Glutamatergic neuron (in vitro differentiated cells): ENCODE measurements at regions not wholly inside any gene's neighbourhood (a gene's known extent, or its start where the extent isn't known, plus 50 kb on each side); places are given as distances from the start of the nearest gene placed in this dataset.

Source experiments
- DNase-seq: peaks from one replicate; pipeline ENCODE4 v3.0.0; 2022
- H3K27ac Mint-ChIP-seq: one replicate; pipeline ENCODE4 v1.8.0; 2020; ENCODE audit warnings: mild to moderate bottlenecking, mixed read lengths, inconsistent platforms; ENCODE audit not compliant: unreplicated experiment
- H3K27me3 Mint-ChIP-seq: one replicate; pipeline ENCODE4 v1.8.0; 2020; ENCODE audit warnings: mild to moderate bottlenecking, moderate library complexity, mixed read lengths, inconsistent platforms; ENCODE audit not compliant: unreplicated experiment
- H3K36me3 Mint-ChIP-seq: one replicate; pipeline ENCODE4 v1.8.0; 2020; ENCODE audit warnings: mild to moderate bottlenecking, mixed read lengths, inconsistent platforms; ENCODE audit not compliant: unreplicated experiment
- H3K4me1 Mint-ChIP-seq: one replicate; pipeline ENCODE4 v1.8.0; 2020; ENCODE audit warnings: mild to moderate bottlenecking, low read depth, mixed read lengths, inconsistent platforms; ENCODE audit not compliant: unreplicated experiment
- H3K4me3 Mint-ChIP-seq: one replicate; pipeline ENCODE4 v1.8.0; 2020; ENCODE audit warnings: mild to moderate bottlenecking, mixed read lengths, inconsistent platforms; ENCODE audit not compliant: unreplicated experiment
- H3K9me3 Mint-ChIP-seq: one replicate; pipeline ENCODE4 v1.8.0; 2020; ENCODE audit warnings: mild to moderate bottlenecking, moderate library complexity, mixed read lengths, inconsistent platforms; ENCODE audit not compliant: unreplicated experiment
- TF ChIP-seq, protein P1 (sequence below): fragments of 200-600 bp; sonication (generic); IDR thresholded peaks from one replicate; pipeline ENCODE4 v1.5.0; 2021; ENCODE audit not compliant: partially characterized antibody, unreplicated experiment

DNA sequence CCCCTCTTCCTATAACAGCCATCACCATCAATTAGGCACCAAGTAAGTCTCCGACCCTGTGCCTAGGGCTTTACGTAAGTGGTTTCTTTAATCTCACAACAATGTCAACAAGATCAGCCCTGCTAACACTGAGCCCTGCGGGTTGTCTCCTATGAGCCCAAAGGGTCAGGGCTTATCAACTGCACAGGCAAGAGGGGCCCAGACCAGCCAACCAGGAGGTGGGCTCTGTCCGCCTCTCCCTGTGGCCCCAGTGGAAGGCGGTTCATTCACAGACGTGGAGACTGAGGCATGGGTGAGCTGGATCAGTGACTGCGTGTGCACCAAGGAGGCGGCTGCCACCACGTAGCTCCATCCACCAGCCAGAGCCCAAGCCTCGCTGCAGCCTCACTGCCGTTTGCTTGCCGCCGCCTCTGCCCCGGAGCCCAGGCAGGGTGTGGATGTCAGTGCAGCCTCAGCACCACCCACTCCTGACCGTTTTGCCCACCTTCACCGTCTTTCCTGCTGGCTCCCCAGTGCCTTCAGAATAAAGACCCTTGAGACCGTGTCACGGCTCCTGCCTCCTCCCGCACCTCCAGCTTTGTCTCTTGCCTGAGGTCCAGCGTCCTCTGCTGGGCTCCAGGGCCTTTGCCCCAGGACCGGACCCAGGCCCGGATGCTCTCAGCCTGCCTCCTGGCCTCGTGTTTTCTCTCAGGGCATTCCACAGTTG, 78.7 kb downstream of the DLL1 start:
- H3K27ac Mint-ChIP-seq: no peak overlapping the region
- DNase-seq: peak; percentile 10

DNA sequence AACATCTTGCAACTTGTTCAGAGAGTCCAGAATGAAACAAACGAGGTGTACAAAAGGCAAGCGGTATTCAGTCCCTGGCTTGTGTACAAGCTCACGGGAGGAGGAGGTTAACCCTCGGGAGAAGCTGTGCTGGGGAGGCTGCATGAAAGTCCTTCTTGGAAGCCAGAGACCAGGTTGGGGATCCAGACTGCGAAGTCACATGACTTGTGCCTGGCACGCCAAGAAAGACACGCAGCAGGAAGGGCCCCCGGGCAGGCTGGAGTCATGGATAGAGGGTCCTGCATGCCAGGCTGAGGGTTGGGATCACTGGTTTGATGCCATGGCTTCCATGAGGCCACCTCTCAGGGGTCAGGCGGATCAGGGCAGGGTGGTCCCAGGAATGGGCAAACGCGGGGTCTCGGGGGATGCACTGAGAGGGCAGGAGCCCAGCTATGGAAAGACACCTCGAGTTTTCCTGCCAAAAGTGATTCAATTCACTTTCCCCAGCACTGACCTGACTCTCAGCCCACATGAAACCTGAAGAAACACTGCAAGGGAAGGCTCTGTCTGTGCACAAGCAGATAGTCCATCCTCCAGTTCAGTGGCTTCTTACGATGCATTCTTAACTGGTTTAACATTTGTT, 79.4 kb downstream of the DLL1 start:
- Mint-ChIP-seq H3K4me1 (no peaks in the 10 kb centered on the region), H3K27me3 (peaks cover 3% of the 10 kb centered on the region), H3K36me3 (peaks cover 21% of the 10 kb centered on the region), H3K9me3 (peaks cover 14% of the 10 kb centered on the region), H3K27ac (no peak overlapping the region), H3K4me3 (no peak overlapping the region)
- no peak for DNase-seq
- TF ChIP-seq, protein P1, sequence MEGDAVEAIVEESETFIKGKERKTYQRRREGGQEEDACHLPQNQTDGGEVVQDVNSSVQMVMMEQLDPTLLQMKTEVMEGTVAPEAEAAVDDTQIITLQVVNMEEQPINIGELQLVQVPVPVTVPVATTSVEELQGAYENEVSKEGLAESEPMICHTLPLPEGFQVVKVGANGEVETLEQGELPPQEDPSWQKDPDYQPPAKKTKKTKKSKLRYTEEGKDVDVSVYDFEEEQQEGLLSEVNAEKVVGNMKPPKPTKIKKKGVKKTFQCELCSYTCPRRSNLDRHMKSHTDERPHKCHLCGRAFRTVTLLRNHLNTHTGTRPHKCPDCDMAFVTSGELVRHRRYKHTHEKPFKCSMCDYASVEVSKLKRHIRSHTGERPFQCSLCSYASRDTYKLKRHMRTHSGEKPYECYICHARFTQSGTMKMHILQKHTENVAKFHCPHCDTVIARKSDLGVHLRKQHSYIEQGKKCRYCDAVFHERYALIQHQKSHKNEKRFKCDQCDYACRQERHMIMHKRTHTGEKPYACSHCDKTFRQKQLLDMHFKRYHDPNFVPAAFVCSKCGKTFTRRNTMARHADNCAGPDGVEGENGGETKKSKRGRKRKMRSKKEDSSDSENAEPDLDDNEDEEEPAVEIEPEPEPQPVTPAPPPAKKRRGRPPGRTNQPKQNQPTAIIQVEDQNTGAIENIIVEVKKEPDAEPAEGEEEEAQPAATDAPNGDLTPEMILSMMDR: no peak

More for the DNA sequence above, 78.7 kb downstream of the DLL1 start:
- Mint-ChIP-seq H3K9me3 (peaks cover 14% of the 10 kb centered on the region), H3K4me3 (no peak overlapping the region), H3K27me3 (peaks cover 3% of the 10 kb centered on the region), H3K36me3 (peaks cover 21% of the 10 kb centered on the region), H3K4me1 (no peaks in the 10 kb centered on the region)
- TF ChIP-seq, protein P1: no peak

DNA sequence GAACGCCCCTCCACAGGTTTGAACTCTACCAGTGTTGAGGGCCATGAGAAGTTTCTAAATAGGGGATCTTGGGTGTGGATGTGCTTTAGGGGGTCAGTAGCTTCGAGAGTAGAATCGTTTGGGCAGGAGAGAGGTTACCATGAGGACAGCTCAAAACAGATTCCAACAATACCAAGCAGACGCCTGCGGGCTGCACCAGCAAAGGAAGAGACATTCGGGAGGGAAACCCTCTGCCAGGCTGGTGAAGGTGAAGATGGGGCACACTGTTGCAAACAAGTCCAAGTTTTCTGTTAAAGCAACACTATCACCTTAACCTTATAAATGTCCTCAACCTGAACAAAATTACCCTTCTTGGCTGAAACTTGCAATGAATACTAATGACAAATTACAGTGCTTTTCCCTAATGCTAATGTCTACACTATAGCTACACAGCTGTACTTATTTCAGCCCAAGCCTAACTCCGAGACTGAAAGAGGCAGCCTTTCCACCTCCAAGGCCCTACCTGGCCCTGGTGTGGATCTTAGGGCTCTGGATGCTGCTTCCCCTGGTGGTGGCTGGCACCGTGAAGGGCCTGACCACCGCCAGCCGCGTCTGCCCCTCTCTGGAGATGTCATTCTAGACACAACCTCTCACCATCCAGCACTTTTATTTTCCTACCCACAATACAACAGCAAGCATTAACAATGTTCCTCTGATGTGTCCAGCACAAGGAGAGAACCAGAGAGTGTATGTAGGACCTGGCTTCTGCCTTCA, 80.1 kb downstream of the DLL1 start:
- Mint-ChIP-seq H3K27me3 (peaks cover 9% of the 10 kb centered on the region), H3K36me3 (peaks cover 27% of the 10 kb centered on the region), H3K4me1 (peaks cover 3% of the 10 kb centered on the region), H3K27ac (no peak overlapping the region), H3K9me3 (peaks cover 20% of the 10 kb centered on the region), H3K4me3 (no peak overlapping the region)
- TF ChIP-seq, protein P1: no peak
- no peak for DNase-seq

DNA sequence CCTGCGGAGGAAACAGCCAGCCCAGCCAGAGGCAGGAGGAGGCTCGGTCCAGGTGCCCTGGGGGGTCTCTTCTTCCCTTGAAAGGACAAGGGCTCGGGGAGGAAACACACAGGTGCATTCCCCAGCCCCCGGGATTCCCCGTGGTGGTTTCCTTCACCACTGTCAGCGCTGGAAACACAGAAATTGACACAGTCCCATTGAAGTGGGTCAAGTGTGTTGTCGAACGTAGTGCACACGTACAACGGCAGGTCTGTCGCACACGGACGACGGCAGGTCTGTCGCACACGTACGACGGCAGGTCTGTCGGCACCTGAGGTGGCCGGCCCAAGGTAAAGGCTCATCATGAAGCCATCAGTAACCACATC, 80.9 kb downstream of the DLL1 start:
- no peak for DNase-seq
- peaks cover 28% of the 10 kb centered on the region for H3K36me3 Mint-ChIP-seq
- TF ChIP-seq, protein P1: no peak
- H3K4me1 Mint-ChIP-seq: peaks cover 3% of the 10 kb centered on the region
- H3K27me3 Mint-ChIP-seq: peaks cover 10% of the 10 kb centered on the region
- no peak overlapping the region for H3K27ac Mint-ChIP-seq
- no peak overlapping the region for H3K4me3 Mint-ChIP-seq
- H3K9me3 Mint-ChIP-seq: peaks cover 24% of the 10 kb centered on the region
